IPS DF 6.9 (cell line): ENCODE measurements at regions not wholly inside any gene's neighbourhood (a gene's known extent, or its start where the extent isn't known, plus 50 kb on each side); places are given as distances from the start of the nearest gene placed in this dataset.

Source experiments
- DNase-seq: peaks from one replicate; pipeline ENCODE4 v3.0.0-alpha.2; 2013; ENCODE audit warnings: low read depth, low spot score
- H3K27ac ChIP-seq: one replicate; pipeline ENCODE4 v1.5.1; 2013; ENCODE audit warnings: low read length, control low read depth
- H3K27me3 ChIP-seq: 2 replicates; pipeline ENCODE4 v1.6.1; 2013; ENCODE audit warnings: mild to moderate bottlenecking, low read length; ENCODE audit not compliant: control insufficient read depth, insufficient read depth
- H3K36me3 ChIP-seq: 2 replicates; pipeline ENCODE4 v1.6.1; 2013; ENCODE audit warnings: low read length; ENCODE audit not compliant: control insufficient read depth, insufficient read depth
- H3K4me1 ChIP-seq: 2 replicates; pipeline ENCODE4 v1.6.1; 2013; ENCODE audit warnings: low read length; ENCODE audit not compliant: control insufficient read depth, insufficient read depth
- H3K4me3 ChIP-seq: 2 replicates; pipeline ENCODE4 v1.5.1; 2013; ENCODE audit warnings: mild to moderate bottlenecking, low read length
- H3K9me3 ChIP-seq: 2 replicates; pipeline ENCODE4 v1.6.1; 2013; ENCODE audit warnings: low read length, inconsistent platforms; ENCODE audit not compliant: control insufficient read depth, insufficient read depth
- WGBS: extraction: QIAGEN DNeasy Blood & Tissue Kit; methylation state at CpG from one replicate; pipeline ENCODE4 v1.1.7; 2013; ENCODE audit warnings: mixed read lengths, missing lambda C conversion rate; ENCODE audit not compliant: insufficient read length, insufficient coverage; 5-methylcytosine and 5-hydroxymethylcytosine counted together

GRCh38 chr1:80915491-80915890, 885.2 kb upstream of the ADGRL2 start:
- Histone ChIP-seq H3K27ac (no peak overlapping the region), H3K9me3 (no peaks in the 10 kb centered on the region), H3K27me3 (no peaks in the 10 kb centered on the region), H3K4me3 (no peak overlapping the region), H3K36me3 (no peaks in the 10 kb centered on the region), H3K4me1 (no peaks in the 10 kb centered on the region)
- no peak for DNase-seq

- no CpG with 5 or more reads among the region's 2 CpGs for WGBS
- Histone ChIP-seq H3K4me1 (no peaks in the 10 kb centered on the region), H3K9me3 (no peaks in the 10 kb centered on the region), H3K4me3 (no peak overlapping the region), H3K27ac (no peak overlapping the region), H3K27me3 (no peaks in the 10 kb centered on the region), H3K36me3 (no peaks in the 10 kb centered on the region)
- no peak for DNase-seq
Observed at GRCh38 chr1:80910426-80910825, 890.3 kb upstream of the ADGRL2 start.

- Histone ChIP-seq H3K36me3 (no peaks in the 10 kb centered on the region), H3K4me3 (no peak overlapping the region), H3K4me1 (no peaks in the 10 kb centered on the region), H3K9me3 (no peaks in the 10 kb centered on the region), H3K27me3 (no peaks in the 10 kb centered on the region), H3K27ac (no peak overlapping the region)
- DNase-seq, result no peak
- no CpG with 5 or more reads among the region's 5 CpGs for WGBS
Observed at GRCh38 chr1:80909172-80909784, 891.5 kb upstream of the ADGRL2 start.

DNA sequence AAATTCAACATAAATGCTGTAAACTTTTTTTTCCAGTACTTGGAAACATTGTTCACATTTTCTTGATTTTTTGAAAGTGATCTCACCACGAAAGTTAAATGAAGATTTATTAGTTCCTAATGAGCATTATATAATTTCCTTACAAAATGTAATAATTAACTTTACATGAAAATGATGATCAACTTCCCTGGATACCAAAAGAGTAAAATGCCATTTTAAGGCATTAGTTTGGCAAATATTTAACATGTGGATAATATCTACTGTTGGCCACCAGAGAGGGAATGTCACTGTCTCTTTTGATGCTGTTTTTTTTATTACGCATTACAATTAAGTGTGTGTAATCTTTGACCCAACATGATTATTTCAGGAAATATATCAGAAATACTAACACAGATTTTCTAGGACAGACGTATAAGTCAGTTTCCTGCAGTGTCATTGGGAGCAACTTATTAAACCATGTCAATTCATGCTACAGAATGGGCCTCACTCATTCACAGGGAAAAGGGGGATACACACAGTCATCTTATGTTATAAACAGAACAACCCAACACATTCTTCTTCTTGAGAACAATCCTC, 903.9 kb upstream of the ADGRL2 start:
- H3K4me1 ChIP-seq, result no peaks in the 10 kb centered on the region
- no peaks in the 10 kb centered on the region for H3K9me3 ChIP-seq
- no CpG with 5 or more reads among the region's 3 CpGs for WGBS
- H3K27ac ChIP-seq, result no peak overlapping the region
- no peak overlapping the region for H3K4me3 ChIP-seq
- DNase-seq, result no peak
- H3K27me3 ChIP-seq, result no peaks in the 10 kb centered on the region
- no peaks in the 10 kb centered on the region for H3K36me3 ChIP-seq

GRCh38 chr1:80894921-80895320, 905.8 kb upstream of the ADGRL2 start:
- no peaks in the 10 kb centered on the region for H3K36me3 ChIP-seq
- no peak overlapping the region for H3K4me3 ChIP-seq
- no peak for DNase-seq
- no peaks in the 10 kb centered on the region for H3K27me3 ChIP-seq
- WGBS, result no CpG with 5 or more reads among the region's 1 CpG
- H3K9me3 ChIP-seq, result no peaks in the 10 kb centered on the region
- H3K4me1 ChIP-seq, result no peaks in the 10 kb centered on the region
- no peak overlapping the region for H3K27ac ChIP-seq

DNA sequence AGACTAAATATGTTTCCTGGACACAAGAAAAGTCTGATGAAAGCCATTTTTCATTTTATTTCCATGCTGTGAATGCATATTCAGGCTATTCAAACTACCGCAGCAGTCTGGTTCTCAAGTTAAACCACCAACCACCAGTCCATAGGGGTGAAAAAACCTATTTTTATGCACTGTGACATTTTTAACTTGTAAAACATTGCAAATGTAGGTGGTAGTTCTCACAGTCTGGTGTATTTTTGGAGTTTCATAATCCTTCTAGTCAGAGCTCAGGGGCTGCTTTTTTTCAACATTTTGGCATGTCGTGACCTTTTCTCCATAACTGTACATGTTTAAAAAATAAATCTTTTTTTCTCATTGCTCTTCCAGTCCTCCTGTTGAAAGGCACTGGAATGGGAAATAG, 907.6 kb upstream of the ADGRL2 start:
- DNase-seq, result no peak
- WGBS, result no CpG with 5 or more reads among the region's 2 CpGs
- Histone ChIP-seq H3K4me3 (no peak overlapping the region), H3K9me3 (no peaks in the 10 kb centered on the region), H3K27ac (no peak overlapping the region), H3K36me3 (no peaks in the 10 kb centered on the region), H3K4me1 (no peaks in the 10 kb centered on the region), H3K27me3 (no peaks in the 10 kb centered on the region)

DNA sequence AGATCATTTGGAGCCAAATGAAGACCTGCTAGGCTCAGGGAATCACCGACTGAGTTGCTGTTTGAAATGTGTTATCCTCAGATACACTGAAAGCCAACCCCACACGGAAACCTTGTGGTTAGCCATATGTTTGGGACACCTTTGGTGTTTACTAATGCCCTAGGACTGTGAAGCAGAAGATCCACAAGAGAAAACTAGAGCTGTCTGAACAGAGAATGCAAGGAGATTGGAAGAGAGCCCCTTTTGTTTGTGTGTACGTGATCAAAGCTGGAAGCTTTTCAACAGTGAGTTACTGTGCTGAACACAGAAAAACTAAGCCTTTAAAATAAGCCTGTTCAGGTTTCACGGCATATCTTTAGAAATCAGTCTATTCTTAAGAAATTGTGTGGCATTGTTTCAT, 908.2 kb upstream of the ADGRL2 start:
- Histone ChIP-seq H3K9me3 (no peaks in the 10 kb centered on the region), H3K36me3 (no peaks in the 10 kb centered on the region), H3K4me3 (no peak overlapping the region), H3K27ac (no peak overlapping the region), H3K27me3 (no peaks in the 10 kb centered on the region), H3K4me1 (no peaks in the 10 kb centered on the region)
- DNase-seq, result no peak
- WGBS, result no CpG with 5 or more reads among the region's 4 CpGs

DNA sequence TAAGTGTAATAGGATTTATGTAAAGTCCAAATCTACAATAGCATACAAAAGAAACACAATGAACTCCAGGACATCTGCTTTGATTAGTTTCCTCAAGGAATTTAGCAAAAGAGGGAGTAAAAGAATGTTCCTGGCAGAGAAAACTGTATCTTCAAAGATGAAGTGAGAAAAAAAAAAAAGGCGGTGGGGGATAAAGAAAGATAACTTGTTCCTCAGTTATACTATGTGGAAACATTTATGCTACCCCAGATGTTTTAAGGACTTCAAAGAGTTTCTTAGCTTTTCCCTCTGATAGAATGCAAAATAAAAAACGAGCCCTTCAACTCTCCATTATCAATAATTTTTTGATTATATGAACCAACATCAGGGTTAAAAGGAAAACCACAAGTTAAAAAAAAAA, 908.9 kb upstream of the ADGRL2 start:
- WGBS, result no CpG with 5 or more reads among the region's 2 CpGs
- Histone ChIP-seq H3K27ac (no peak overlapping the region), H3K27me3 (no peaks in the 10 kb centered on the region), H3K9me3 (no peaks in the 10 kb centered on the region), H3K36me3 (no peaks in the 10 kb centered on the region), H3K4me3 (no peak overlapping the region), H3K4me1 (no peaks in the 10 kb centered on the region)
- DNase-seq, result no peak

GRCh38 chr1:80882553-80882952, 918.2 kb upstream of the ADGRL2 start:
- no CpG with 5 or more reads among the region's 3 CpGs for WGBS
- Histone ChIP-seq H3K4me1 (no peaks in the 10 kb centered on the region), H3K36me3 (no peaks in the 10 kb centered on the region), H3K9me3 (no peaks in the 10 kb centered on the region), H3K27ac (no peak overlapping the region), H3K4me3 (no peak overlapping the region), H3K27me3 (no peaks in the 10 kb centered on the region)
- no peak for DNase-seq

DNA sequence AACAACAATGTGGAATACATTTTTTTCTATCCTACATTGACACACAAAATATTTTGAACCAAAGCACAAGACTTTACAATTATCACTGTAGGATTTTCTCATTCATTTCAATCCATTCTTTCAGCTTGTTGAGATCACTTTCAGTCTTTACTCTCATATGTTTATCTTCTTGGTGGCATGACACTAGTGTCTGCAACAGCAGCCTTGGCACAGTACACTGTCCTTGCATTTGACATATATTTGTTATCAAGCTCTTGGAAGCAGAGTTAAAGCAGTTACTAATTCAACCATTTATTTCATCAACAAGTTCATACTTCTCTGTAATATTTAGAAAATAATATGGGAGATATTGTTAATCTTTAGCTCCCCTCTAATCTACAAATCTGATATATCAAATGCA, 922.4 kb upstream of the ADGRL2 start:
- H3K9me3 ChIP-seq, result no peaks in the 10 kb centered on the region
- H3K27me3 ChIP-seq, result no peaks in the 10 kb centered on the region
- H3K27ac ChIP-seq, result no peak overlapping the region
- no peak for DNase-seq
- H3K4me3 ChIP-seq, result no peak overlapping the region
- no peaks in the 10 kb centered on the region for H3K4me1 ChIP-seq
- no peaks in the 10 kb centered on the region for H3K36me3 ChIP-seq

- Histone ChIP-seq H3K9me3 (no peaks in the 10 kb centered on the region), H3K4me1 (no peaks in the 10 kb centered on the region), H3K27me3 (no peaks in the 10 kb centered on the region), H3K27ac (no peak overlapping the region), H3K36me3 (no peaks in the 10 kb centered on the region), H3K4me3 (no peak overlapping the region)
- WGBS, result no CpG with 5 or more reads among the region's 2 CpGs
- DNase-seq, result no peak
Observed at GRCh38 chr1:80876035-80876434, 924.7 kb upstream of the ADGRL2 start.
